Neuronal stem cell (in vitro differentiated cells): ENCODE measurements at regions not wholly inside any gene's neighbourhood (a gene's known extent, or its start where the extent isn't known, plus 50 kb on each side); places are given as distances from the start of the nearest gene placed in this dataset.
A peak's percentile ranks its signal among the peaks of the same experiment; 100 is the strongest.

Experiments used
- DNase-seq: peaks from one replicate; pipeline ENCODE4 v3.0.0-alpha.2; 2013; ENCODE audit warnings: low spot score
- H2AFZ ChIP-seq: one replicate; pipeline ENCODE4 v1.6.1; 2013; ENCODE audit warnings: mild to moderate bottlenecking, low read length, inconsistent platforms
- H2AK5ac ChIP-seq: 2 replicates; pipeline ENCODE4 v1.6.1; 2013; ENCODE audit warnings: low read depth, mild to moderate bottlenecking, inconsistent platforms, low read length, moderate library complexity, mixed read lengths
- H2BK120ac ChIP-seq: 2 replicates; pipeline ENCODE4 v1.6.1; 2013; ENCODE audit warnings: low read depth, mild to moderate bottlenecking, inconsistent platforms, low read length, moderate library complexity, mixed read lengths
- H2BK12ac ChIP-seq: one replicate; pipeline ENCODE4 v1.6.1; 2013; ENCODE audit warnings: low read length, inconsistent platforms
- H2BK15ac ChIP-seq: 2 replicates; pipeline ENCODE4 v1.6.1; 2013; ENCODE audit warnings: mild to moderate bottlenecking, low read length, inconsistent platforms, mixed read lengths
- H2BK5ac ChIP-seq: one replicate; pipeline ENCODE4 v1.6.1; 2013; ENCODE audit warnings: inconsistent platforms, mild to moderate bottlenecking, low read length, moderate library complexity
- H3K14ac ChIP-seq: one replicate; pipeline ENCODE4 v1.6.1; 2013; ENCODE audit warnings: low read length, inconsistent platforms
- H3K18ac ChIP-seq: 2 replicates; pipeline ENCODE4 v1.6.1; 2013; ENCODE audit warnings: low read length, inconsistent platforms
- H3K23ac ChIP-seq: 2 replicates; pipeline ENCODE4 v1.6.1; 2013; ENCODE audit warnings: low read depth, mild to moderate bottlenecking, mixed read lengths, low read length, inconsistent platforms; ENCODE audit not compliant: poor library complexity
- H3K27ac ChIP-seq: replicated peaks from 3 replicates; pipeline ENCODE4 v1.5.1; 2013; ENCODE audit warnings: low read length, inconsistent platforms
- H3K27me3 ChIP-seq, 3 experiments: 2 replicates each; pipeline ENCODE4 v1.6.1; 2013; ENCODE audit warnings: low read length in 3 of 3, mild to moderate bottlenecking in 2 of 3, inconsistent platforms in 1 of 3, low read depth in 1 of 3, mixed read lengths in 1 of 3, moderate library complexity in 1 of 3; ENCODE audit not compliant: control insufficient read depth in 3 of 3, insufficient read depth in 3 of 3
- H3K36me3 ChIP-seq, 2 donors: replicated peaks in 1 of 2; 2 replicates each; pipeline ENCODE4 v1.6.1; 2013; ENCODE audit warnings: low read length in 2 of 2; ENCODE audit not compliant: control insufficient read depth in 2 of 2, insufficient read depth in 2 of 2
- H3K4ac ChIP-seq: 2 replicates; pipeline ENCODE4 v1.6.1; 2013; ENCODE audit warnings: inconsistent platforms, mild to moderate bottlenecking, low read length, moderate library complexity
- H3K4me1 ChIP-seq, 2 donors: 1 replicate in 1 of 2; 2 replicates in 1 of 2; pipeline ENCODE4 v1.6.1; 2013; ENCODE audit warnings: low read length in 2 of 2, low read depth in 1 of 2; ENCODE audit not compliant: control insufficient read depth in 2 of 2, insufficient read depth in 1 of 2
- H3K4me2 ChIP-seq: one replicate; pipeline ENCODE4 v1.6.1; 2013; ENCODE audit warnings: mild to moderate bottlenecking, low read length, inconsistent platforms; ENCODE audit not compliant: insufficient read depth, poor library complexity, severe bottlenecking
- H3K4me3 ChIP-seq, 2 donors: 2 replicates each; pipeline ENCODE4 v1.5.1; 2013; ENCODE audit warnings: low read length in 2 of 2, mild to moderate bottlenecking in 2 of 2, inconsistent platforms in 1 of 2, moderate library complexity in 1 of 2
- H3K79me1 ChIP-seq: one replicate; pipeline ENCODE4 v1.6.1; 2013; ENCODE audit warnings: low read depth, mild to moderate bottlenecking, inconsistent platforms, low read length, moderate library complexity
- H3K9ac ChIP-seq: one replicate; pipeline ENCODE4 v1.6.1; 2013; ENCODE audit warnings: mild to moderate bottlenecking, low read depth, low read length, inconsistent platforms; ENCODE audit not compliant: poor library complexity
- H3K9me3 ChIP-seq, 2 donors: replicated peaks in 1 of 2; 2 replicates each; pipeline versions ENCODE3 to v1.6.1; 2013; ENCODE audit warnings: low read length in 2 of 2, mild to moderate bottlenecking in 2 of 2, inconsistent platforms in 1 of 2, low read depth in 1 of 2, mixed read lengths in 1 of 2, moderate library complexity in 1 of 2; ENCODE audit not compliant: control insufficient read depth in 2 of 2, insufficient read depth in 1 of 2
- H4K8ac ChIP-seq: one replicate; pipeline ENCODE4 v1.6.1; 2013; ENCODE audit warnings: low read depth, mild to moderate bottlenecking, inconsistent platforms, low read length, moderate library complexity
- H4K91ac ChIP-seq: one replicate; pipeline ENCODE4 v1.6.1; 2013; ENCODE audit warnings: low read length, low read depth, mild to moderate bottlenecking, inconsistent platforms; ENCODE audit not compliant: poor library complexity
- WGBS, 2 donors: extraction: QIAGEN DNeasy Blood & Tissue Kit; methylation state at CpG; one replicate each; pipeline ENCODE4 v1.1.7; 2013; ENCODE audit warnings: missing lambda C conversion rate in 2 of 2, mixed read lengths in 1 of 2; ENCODE audit not compliant: insufficient read length in 2 of 2, insufficient replicate concordance in 1 of 2; ENCODE audit errors: extremely low coverage in 2 of 2; 5-methylcytosine and 5-hydroxymethylcytosine counted together

DNA sequence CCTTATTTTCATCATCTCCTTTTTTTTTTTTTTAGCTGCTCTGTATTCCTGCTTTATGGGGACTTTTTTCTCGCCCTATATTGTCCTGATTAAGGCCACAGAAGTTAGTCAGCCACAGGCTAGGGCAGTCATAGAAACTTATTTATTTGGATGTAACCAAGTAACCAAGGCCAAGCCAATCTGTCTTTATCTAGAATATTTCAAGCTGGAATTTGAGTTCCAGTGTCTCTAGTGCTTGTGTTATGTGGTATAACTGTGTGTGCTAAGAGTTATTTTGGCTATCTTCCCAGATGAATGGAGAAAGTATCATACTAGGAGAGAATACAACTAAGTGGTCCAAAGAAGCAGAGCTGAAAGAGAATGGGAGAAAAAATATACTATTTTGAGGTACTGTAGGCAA is 751.5 kb downstream of the CBLN4 start:
- Histone ChIP-seq H3K14ac (no peak overlapping the region), H2AFZ (no peak overlapping the region), H3K9ac (no peak overlapping the region), H2BK120ac (no peak overlapping the region), H3K4me2 (no peak overlapping the region), H3K79me1 (no peaks in the 10 kb centered on the region), H3K4me1 (no peaks in the 10 kb centered on the region), H3K4ac (no peak overlapping the region), H3K23ac (no peak overlapping the region), H2BK5ac (no peak overlapping the region), H3K36me3 (no peaks in the 10 kb centered on the region), H3K27me3 (peaks cover 0 to 3% (median 0%) of the 10 kb centered on the region in 3 experiments), H4K91ac (no peak overlapping the region), H2BK12ac (no peak overlapping the region), H3K18ac (no peak overlapping the region), H2AK5ac (no peak overlapping the region), H4K8ac (no peak overlapping the region), H2BK15ac (no peak overlapping the region), H3K27ac (no peak overlapping the region), H3K9me3 (peaks cover 0 to 4% of the 10 kb centered on the region in 2 donors), H3K4me3 (no peak overlapping the region)
- no peak for DNase-seq
- WGBS, 2 donors = no CpG with 5 or more reads among the region's 1 CpG

DNA sequence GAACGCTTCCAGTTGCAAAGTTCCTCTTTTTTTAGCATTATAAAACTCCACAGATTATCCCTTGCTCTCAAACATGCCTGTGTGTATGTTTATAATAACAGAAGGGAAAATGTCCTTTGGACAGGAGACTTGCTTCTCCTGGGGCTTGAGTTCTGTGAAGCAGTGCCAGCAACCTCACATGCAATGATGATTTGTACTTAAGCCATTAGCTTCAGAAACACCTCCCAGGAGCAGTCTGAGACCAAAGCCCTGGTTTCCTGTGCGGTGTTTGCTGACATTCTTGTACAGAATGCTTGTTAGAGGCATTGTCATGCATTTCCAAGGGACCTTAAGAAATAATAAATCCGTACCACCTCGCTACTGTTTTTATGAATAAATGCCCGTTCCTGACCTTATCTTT is 752.8 kb downstream of the CBLN4 start:
- Histone ChIP-seq H3K4ac (no peak overlapping the region), H3K9ac (no peak overlapping the region), H3K9me3 (peaks cover 0 to 4% of the 10 kb centered on the region in 2 donors), H3K23ac (no peak overlapping the region), H2BK12ac (no peak overlapping the region), H3K36me3 (no peaks in the 10 kb centered on the region), H3K4me3 (no peak overlapping the region), H3K27ac (no peak overlapping the region), H3K79me1 (no peaks in the 10 kb centered on the region), H3K27me3 (peaks cover 0 to 3% (median 0%) of the 10 kb centered on the region in 3 experiments), H2BK15ac (no peak overlapping the region), H2AK5ac (no peak overlapping the region), H2BK120ac (no peak overlapping the region), H3K4me1 (no peaks in the 10 kb centered on the region), H2BK5ac (no peak overlapping the region), H3K14ac (no peak overlapping the region), H2AFZ (no peak overlapping the region), H3K4me2 (no peak overlapping the region), H4K8ac (no peak overlapping the region), H4K91ac (no peak overlapping the region), H3K18ac (no peak overlapping the region)
- WGBS, 2 donors = no CpG with 5 or more reads among the region's 5 CpGs
- no peak for DNase-seq

DNA sequence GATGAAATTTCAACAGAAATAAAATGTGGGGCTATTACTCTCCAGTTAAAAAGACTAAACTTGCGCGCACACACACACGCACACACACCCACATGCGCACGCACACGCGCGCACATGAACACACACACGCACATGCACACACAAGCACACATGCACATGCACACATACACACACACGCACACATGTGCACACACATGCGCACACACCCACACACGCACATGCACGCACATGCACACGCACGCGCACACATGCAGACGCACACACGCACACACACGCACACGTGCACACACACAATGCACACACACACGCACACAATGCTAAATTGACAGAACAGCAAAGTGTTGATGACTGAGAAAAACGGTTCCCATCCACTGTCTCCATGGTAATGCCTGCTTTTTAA is 754.1 kb downstream of the CBLN4 start:
- Histone ChIP-seq H3K27ac (no peak overlapping the region), H3K9me3 (peaks cover 0 to 2% of the 10 kb centered on the region in 2 donors), H3K4me3 (peak overlapping the region in 1 of 2 donors; percentile 75), H3K4me1 (no peaks in the 10 kb centered on the region), H4K8ac (peak overlapping the region; percentile 82), H3K4ac (no peak overlapping the region), H2AK5ac (no peak overlapping the region), H2BK12ac (peak overlapping the region; percentile 94), H3K14ac (peak overlapping the region; percentile 99), H3K79me1 (no peaks in the 10 kb centered on the region), H3K23ac (peak overlapping the region; percentile 89), H2BK15ac (no peak overlapping the region), H3K36me3 (no peaks in the 10 kb centered on the region), H3K18ac (peak overlapping the region; percentile 38), H3K27me3 (peaks cover 0 to 3% (median 0%) of the 10 kb centered on the region in 3 experiments), H2BK5ac (no peak overlapping the region), H2BK120ac (no peak overlapping the region), H3K9ac (peak overlapping the region; percentile 60), H4K91ac (peak overlapping the region; percentile 99), H3K4me2 (no peak overlapping the region), H2AFZ (no peak overlapping the region)
- DNase-seq = no peak
- no CpG with 5 or more reads among the region's 22 CpGs for WGBS, 2 donors

DNA sequence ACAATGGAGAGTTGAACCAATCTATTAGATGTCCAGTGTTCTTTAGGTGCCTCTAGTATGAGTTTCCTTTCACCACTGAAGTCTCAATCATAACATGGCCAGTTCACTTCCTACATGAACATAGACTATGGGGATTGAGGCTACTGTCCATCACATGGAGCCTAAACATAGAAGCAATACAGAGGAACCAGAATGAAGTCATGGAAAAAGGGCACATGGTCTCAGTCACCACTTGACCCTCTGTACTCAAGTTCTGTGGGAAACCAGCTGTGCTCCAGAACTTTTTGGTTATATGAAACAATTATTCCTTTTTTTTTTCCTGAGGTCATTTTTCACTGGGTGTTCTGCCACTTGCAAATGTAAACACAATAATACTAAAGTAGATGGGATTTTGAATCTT is 762.5 kb downstream of the CBLN4 start:
- H2AFZ ChIP-seq = no peak overlapping the region
- no peaks in the 10 kb centered on the region for H3K36me3 ChIP-seq
- no peak overlapping the region for H2BK15ac ChIP-seq
- H4K91ac ChIP-seq = no peak overlapping the region
- no peak overlapping the region for H3K9ac ChIP-seq
- H4K8ac ChIP-seq = no peak overlapping the region
- H2AK5ac ChIP-seq = no peak overlapping the region
- H2BK120ac ChIP-seq = no peak overlapping the region
- no peaks in the 10 kb centered on the region for H3K9me3 ChIP-seq
- no peak overlapping the region for H3K27ac ChIP-seq
- no peaks in the 10 kb centered on the region for H3K27me3 ChIP-seq
- DNase-seq = no peak
- no peak overlapping the region for H3K4me2 ChIP-seq
- no peak overlapping the region for H3K18ac ChIP-seq
- H2BK5ac ChIP-seq = no peak overlapping the region
- no peaks in the 10 kb centered on the region for H3K79me1 ChIP-seq
- no peak overlapping the region for H3K4ac ChIP-seq
- no peak overlapping the region for H2BK12ac ChIP-seq
- H3K14ac ChIP-seq = no peak overlapping the region
- H3K4me3 ChIP-seq = no peak overlapping the region
- H3K4me1 ChIP-seq = no peaks in the 10 kb centered on the region
- no peak overlapping the region for H3K23ac ChIP-seq
